Activated CD8-positive, alpha-beta T cell treated with anti-CD3 and anti-CD28 coated beads for 36 hours (primary cell): ENCODE measurements at regions not wholly inside any gene's neighbourhood (a gene's known extent, or its start where the extent isn't known, plus 50 kb on each side); places are given as distances from the start of the nearest gene placed in this dataset.
A peak's percentile ranks its signal among the peaks of the same experiment; 100 is the strongest.

ENCODE experiments used
- ATAC-seq: fragments of 200-7000 bp; cut with Tn5 transposase; one replicate; pipeline ENCODE4 v1.10.0; 2021; ENCODE audit warnings: mild to moderate bottlenecking, moderate library complexity
- CTCF ChIA-PET: fragments of 350-600 bp; sonication (Branson Sonifier 250); formaldehyde crosslinking; loops from one replicate; lab custom pipeline; 2021; ENCODE audit warnings: antibody characterized with exemption; lab: Charles Lee
- POLR2A ChIA-PET: fragments of 350-600 bp; sonication (Branson Sonifier 250); formaldehyde crosslinking; loops from one replicate; lab custom pipeline; 2021; ENCODE audit warnings: antibody characterized with exemption; lab: Charles Lee
- DNase-seq: peaks from one replicate; pipeline ENCODE4 v3.0.0-alpha.2; 2020
- H3K27ac Mint-ChIP-seq: one replicate; pipeline ENCODE4 v1.8.0; 2021; ENCODE audit warnings: mild to moderate bottlenecking, mixed read lengths
- H3K27me3 Mint-ChIP-seq: one replicate; pipeline ENCODE4 v1.8.0; 2021; ENCODE audit warnings: mixed read lengths
- H3K36me3 Mint-ChIP-seq: one replicate; pipeline ENCODE4 v1.8.0; 2021; ENCODE audit warnings: low read depth, mixed read lengths
- H3K4me1 Mint-ChIP-seq: one replicate; pipeline ENCODE4 v1.8.0; 2021; ENCODE audit warnings: low read depth, mixed read lengths
- H3K4me3 Mint-ChIP-seq: one replicate; pipeline ENCODE4 v1.8.0; 2021; ENCODE audit warnings: mild to moderate bottlenecking, moderate library complexity, mixed read lengths
- H3K9me3 Mint-ChIP-seq: one replicate; pipeline ENCODE4 v1.8.0; 2021; ENCODE audit warnings: mixed read lengths
- intact Hi-C: fragments of 100-400 bp; cut with micrococcal nuclease; formaldehyde crosslinking; loops from one replicate; pipeline ENCODE4 v1.10.0; 2022
- TF ChIP-seq, protein P1 (sequence below): fragments of 200-600 bp; IDR thresholded peaks from one replicate; pipeline ENCODE4 v1.8.0; 2022; ENCODE audit warnings: antibody characterized with exemption, mild to moderate bottlenecking

DNA sequence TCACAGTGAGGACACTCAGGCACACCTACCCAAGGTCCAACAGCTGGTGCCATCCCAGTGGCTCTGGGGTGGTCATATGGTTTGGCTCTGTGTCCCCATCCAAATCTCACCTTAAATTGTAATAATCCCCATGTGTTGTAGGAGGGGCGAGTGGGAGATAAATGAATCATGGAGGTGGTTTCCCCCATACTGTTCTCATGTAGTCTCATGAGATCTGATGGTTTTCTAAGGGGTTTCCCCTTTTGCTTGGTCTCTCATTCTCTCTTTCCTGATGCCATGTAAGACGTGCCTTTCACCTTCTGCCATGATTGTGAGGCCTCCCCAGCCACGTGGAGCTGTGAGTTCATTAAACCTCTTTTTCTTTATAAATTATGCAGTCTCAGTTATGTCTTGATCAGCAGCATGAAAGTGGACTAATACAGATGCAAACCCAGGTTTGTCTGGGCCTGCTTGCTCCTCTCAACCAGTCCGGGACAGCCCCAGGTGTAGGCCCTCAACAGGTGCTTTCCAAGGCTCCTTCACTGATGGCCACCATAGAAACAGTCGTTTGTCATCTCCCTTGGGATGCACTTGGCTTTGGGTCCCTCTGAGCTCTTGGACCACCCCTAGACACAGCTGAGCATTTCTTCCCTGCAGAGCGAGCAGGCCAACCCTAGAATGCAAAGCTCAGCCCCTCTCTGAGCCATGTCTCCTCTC lies 101.3 kb upstream of the CTBP2 start:
- peaks cover 4% of the 10 kb centered on the region for H3K27me3 Mint-ChIP-seq
- intact Hi-C loops = no loop called here
- ChIA-PET CTCF (no interaction called here), POLR2A (no interaction called here)
- DNase-seq (peak; percentile 9), ATAC-seq (peak; percentile 89)
- no peak overlapping the region for H3K4me3 Mint-ChIP-seq
- TF ChIP-seq, protein P1, sequence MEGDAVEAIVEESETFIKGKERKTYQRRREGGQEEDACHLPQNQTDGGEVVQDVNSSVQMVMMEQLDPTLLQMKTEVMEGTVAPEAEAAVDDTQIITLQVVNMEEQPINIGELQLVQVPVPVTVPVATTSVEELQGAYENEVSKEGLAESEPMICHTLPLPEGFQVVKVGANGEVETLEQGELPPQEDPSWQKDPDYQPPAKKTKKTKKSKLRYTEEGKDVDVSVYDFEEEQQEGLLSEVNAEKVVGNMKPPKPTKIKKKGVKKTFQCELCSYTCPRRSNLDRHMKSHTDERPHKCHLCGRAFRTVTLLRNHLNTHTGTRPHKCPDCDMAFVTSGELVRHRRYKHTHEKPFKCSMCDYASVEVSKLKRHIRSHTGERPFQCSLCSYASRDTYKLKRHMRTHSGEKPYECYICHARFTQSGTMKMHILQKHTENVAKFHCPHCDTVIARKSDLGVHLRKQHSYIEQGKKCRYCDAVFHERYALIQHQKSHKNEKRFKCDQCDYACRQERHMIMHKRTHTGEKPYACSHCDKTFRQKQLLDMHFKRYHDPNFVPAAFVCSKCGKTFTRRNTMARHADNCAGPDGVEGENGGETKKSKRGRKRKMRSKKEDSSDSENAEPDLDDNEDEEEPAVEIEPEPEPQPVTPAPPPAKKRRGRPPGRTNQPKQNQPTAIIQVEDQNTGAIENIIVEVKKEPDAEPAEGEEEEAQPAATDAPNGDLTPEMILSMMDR = no peak
- peaks cover 6% of the 10 kb centered on the region for H3K4me1 Mint-ChIP-seq
- peaks cover 13% of the 10 kb centered on the region for H3K9me3 Mint-ChIP-seq
- no peaks in the 10 kb centered on the region for H3K36me3 Mint-ChIP-seq
- no peak overlapping the region for H3K27ac Mint-ChIP-seq

DNA sequence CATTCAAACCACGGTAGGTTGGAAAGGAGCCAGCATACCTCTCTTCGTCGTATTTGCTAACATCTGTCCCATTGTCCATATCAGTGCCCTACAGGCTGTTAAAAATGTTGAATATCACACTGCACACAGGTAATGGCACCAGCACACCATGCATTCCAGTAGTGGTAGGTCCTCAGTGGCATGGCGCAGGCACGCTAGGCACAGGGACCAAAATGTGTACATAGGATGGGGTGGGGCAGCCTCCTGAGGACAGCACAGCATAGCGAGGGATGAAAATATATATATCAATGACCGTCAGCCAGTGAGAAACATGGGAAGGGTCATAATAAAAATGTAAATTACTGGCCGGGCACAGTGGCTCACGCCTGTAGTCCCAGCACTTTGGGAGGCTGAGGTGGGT lies 99.9 kb upstream of the CTBP2 start:
- peaks cover 6% of the 10 kb centered on the region for H3K4me1 Mint-ChIP-seq
- intact Hi-C loops = no loop called here
- DNase-seq (no peak), ATAC-seq (no peak)
- H3K27ac Mint-ChIP-seq = no peak overlapping the region
- ChIA-PET POLR2A (no interaction called here), CTCF (no interaction called here)
- no peak overlapping the region for H3K4me3 Mint-ChIP-seq
- H3K27me3 Mint-ChIP-seq = peaks cover 5% of the 10 kb centered on the region
- peaks cover 15% of the 10 kb centered on the region for H3K9me3 Mint-ChIP-seq
- TF ChIP-seq, protein P1 = no peak
- H3K36me3 Mint-ChIP-seq = no peaks in the 10 kb centered on the region

DNA sequence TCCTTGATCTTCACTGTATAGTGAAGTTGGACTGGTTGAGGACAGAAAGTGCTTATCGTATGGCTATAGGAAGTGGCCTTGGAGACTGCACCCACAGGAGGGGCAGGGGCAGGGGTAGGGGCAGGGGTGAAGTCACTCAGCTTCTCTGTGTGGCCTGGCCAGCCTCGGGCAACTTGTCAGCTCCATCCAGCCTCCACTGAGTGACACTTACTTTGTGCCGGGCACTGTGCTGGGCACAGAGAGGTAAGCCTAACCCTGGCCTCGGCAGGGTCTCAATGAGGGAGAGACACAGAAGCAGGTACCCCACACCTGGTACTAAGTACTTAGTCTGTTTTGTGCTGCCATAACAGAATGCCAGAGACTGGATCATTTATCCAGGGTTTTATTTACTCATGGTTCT lies 99.3 kb upstream of the CTBP2 start:
- Mint-ChIP-seq H3K9me3 (peaks cover 15% of the 10 kb centered on the region), H3K27ac (no peak overlapping the region), H3K4me3 (no peak overlapping the region), H3K27me3 (peaks cover 4% of the 10 kb centered on the region), H3K36me3 (no peaks in the 10 kb centered on the region), H3K4me1 (peaks cover 6% of the 10 kb centered on the region)
- TF ChIP-seq, protein P1 = no peak
- POLR2A ChIA-PET = no interaction called here
- intact Hi-C loops = no loop called here
- DNase-seq (no peak), ATAC-seq (no peak)
- CTCF ChIA-PET = no interaction called here

DNA sequence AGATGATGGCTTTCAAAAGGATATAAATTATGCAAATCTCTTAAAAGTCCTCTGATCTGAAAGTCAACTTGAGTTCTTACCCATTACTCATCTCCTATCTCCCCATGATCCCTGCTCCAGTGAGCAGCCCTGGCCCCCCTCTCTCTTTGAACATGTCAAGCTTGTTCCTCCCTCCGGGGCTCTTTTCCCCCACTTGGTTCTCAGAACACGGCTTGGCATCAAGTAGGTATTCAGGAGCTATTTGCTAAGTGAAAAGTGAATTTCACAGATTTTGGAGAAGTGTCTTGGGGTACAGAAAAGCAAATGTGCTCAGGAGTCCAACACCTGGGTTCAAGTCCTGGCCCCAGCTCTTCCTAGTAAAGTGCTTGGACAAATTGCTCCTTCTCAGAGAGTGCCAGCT lies 98.3 kb upstream of the CTBP2 start:
- H3K4me3 Mint-ChIP-seq = no peak overlapping the region
- POLR2A ChIA-PET = no interaction called here

DNA sequence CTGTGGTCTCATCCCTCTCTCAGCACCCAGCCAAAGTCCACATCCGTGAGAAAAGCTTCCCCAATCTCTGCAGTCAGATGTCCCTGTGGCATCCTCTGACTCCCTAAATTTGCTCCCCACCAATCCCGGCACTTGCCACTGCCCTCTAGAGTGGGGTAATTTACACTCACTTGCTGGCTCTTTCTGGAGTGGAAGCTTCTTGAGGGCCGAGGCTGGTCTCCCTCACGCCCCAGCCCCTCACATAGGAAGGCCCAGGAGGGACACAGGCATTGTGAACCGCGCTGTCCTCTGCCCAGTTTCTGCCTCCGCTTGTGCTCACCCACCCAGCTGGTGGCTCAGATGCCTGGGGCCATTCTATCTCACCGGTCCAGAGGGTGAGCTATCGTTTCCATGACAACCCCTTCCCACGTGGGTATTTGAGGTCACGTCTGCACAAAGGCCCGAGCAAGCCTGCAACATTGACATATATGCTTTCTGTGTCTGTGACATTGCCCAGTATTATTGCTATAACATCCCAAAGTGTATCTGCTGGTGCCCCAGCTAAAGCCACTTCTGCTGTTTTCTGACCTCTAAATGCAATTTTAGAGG lies 97.3 kb upstream of the CTBP2 start:
- ATAC-seq (no peak), DNase-seq (no peak)
- peaks cover 6% of the 10 kb centered on the region for H3K4me1 Mint-ChIP-seq
- intact Hi-C loops = no loop called here
- ChIA-PET CTCF (no interaction called here), POLR2A (no interaction called here)
- H3K4me3 Mint-ChIP-seq = no peak overlapping the region
- no peak overlapping the region for H3K27ac Mint-ChIP-seq
- H3K27me3 Mint-ChIP-seq = peaks cover 4% of the 10 kb centered on the region
- TF ChIP-seq, protein P1 = no peak
- no peaks in the 10 kb centered on the region for H3K36me3 Mint-ChIP-seq
- peaks cover 20% of the 10 kb centered on the region for H3K9me3 Mint-ChIP-seq

More for the DNA sequence above, 98.3 kb upstream of the CTBP2 start:
- peaks cover 4% of the 10 kb centered on the region for H3K27me3 Mint-ChIP-seq
- peaks cover 15% of the 10 kb centered on the region for H3K9me3 Mint-ChIP-seq
- intact Hi-C loops = no loop called here
- peaks cover 6% of the 10 kb centered on the region for H3K4me1 Mint-ChIP-seq
- H3K36me3 Mint-ChIP-seq = no peaks in the 10 kb centered on the region
- H3K27ac Mint-ChIP-seq = no peak overlapping the region
- no peak for DNase-seq
- CTCF ChIA-PET = no interaction called here
- no peak for ATAC-seq
- TF ChIP-seq, protein P1 = no peak
